Muscle layer of colon (tissue), 2 donors: ENCODE measurements at regions not wholly inside any gene's neighbourhood (a gene's known extent, or its start where the extent isn't known, plus 50 kb on each side); places are given as distances from the start of the nearest gene placed in this dataset.
"Not testable (repeated sequence)": the region's sequence is repeated elsewhere in the genome, so short reads cannot be mapped to it uniquely, and the experiment has no call there.

Source experiments
- H3K27ac ChIP-seq: one replicate; pipeline ENCODE4 v1.7.0; 2013; ENCODE audit warnings: low read depth, mild to moderate bottlenecking, low read length, moderate library complexity
- H3K27me3 ChIP-seq, 2 donors: one replicate each; pipeline ENCODE4 v1.7.0; 2013; ENCODE audit warnings: low read length in 2 of 2, mild to moderate bottlenecking in 2 of 2; ENCODE audit not compliant: insufficient read depth in 2 of 2, control insufficient read depth in 1 of 2
- H3K36me3 ChIP-seq: one replicate; pipeline ENCODE4 v1.7.0; 2013; ENCODE audit warnings: mild to moderate bottlenecking, low read length; ENCODE audit not compliant: insufficient read depth
- H3K4me1 ChIP-seq: one replicate; pipeline ENCODE4 v1.7.0; 2013; ENCODE audit warnings: mild to moderate bottlenecking, low read length; ENCODE audit not compliant: insufficient read depth
- H3K4me3 ChIP-seq, 2 donors: one replicate each; pipeline ENCODE4 v1.7.0; 2013; ENCODE audit warnings: low read length in 2 of 2, low read depth in 1 of 2, mild to moderate bottlenecking in 1 of 2, moderate library complexity in 1 of 2
- H3K9ac ChIP-seq: one replicate; pipeline ENCODE4 v1.7.0; 2013; ENCODE audit warnings: low read length
- H3K9me3 ChIP-seq: one replicate; pipeline ENCODE4 v1.7.0; 2013; ENCODE audit warnings: mild to moderate bottlenecking, low read length
- donor health status: abdominal sarcoma.
- donor health status: Adenocarcinoma of cecum.

DNA sequence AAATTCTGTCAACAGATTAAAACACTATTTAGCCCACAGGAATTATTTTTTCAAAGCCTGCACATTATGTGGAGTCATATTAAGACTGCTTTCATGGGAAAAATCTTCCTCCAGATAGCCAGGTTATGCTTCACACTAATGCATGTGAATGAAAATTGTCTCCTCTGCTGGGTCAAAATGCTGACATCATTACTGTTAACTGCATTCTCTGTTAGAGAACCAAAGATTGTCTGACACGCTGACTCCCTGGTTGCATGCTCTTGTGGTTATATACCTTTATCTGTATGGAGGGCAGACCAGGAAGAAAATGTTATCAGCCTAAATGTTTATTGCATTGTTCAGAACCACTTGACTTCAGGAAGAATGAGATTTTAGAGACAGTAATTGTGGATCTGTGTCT is 432.2 kb upstream of the MDGA2 start:
- Histone ChIP-seq H3K9me3 (no peaks in the 10 kb centered on the region), H3K27me3 (no peaks in the 10 kb centered on the region), H3K9ac (no peak overlapping the region), H3K27ac (no peak overlapping the region), H3K4me1 (no peaks in the 10 kb centered on the region), H3K4me3 (no peak overlapping the region), H3K36me3 (no peaks in the 10 kb centered on the region)

DNA sequence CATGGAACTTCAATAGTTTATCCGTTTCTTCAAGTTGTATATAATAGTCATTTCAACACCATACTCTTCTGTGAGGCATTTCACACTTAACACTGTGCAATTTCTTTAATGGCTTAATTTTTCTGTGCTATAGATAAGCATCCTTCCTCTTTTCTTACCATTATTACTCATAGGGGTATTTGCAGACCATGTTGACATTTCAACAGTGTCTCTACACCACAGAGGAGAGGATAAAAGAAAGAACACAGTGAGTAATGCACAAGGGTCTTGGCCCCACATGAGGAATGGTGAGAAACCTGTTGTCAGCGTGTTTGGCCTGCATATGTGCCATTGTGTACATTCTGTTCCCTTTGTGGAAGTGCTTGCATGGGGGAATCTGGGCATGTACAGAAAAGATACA is 421.5 kb upstream of the MDGA2 start:
- H3K27me3 ChIP-seq: no peaks in the 10 kb centered on the region
- no peak overlapping the region for H3K9ac ChIP-seq
- H3K36me3 ChIP-seq: no peaks in the 10 kb centered on the region
- H3K9me3 ChIP-seq: no peaks in the 10 kb centered on the region
- H3K4me3 ChIP-seq: no peak overlapping the region
- no peaks in the 10 kb centered on the region for H3K4me1 ChIP-seq
- no peak overlapping the region for H3K27ac ChIP-seq

DNA sequence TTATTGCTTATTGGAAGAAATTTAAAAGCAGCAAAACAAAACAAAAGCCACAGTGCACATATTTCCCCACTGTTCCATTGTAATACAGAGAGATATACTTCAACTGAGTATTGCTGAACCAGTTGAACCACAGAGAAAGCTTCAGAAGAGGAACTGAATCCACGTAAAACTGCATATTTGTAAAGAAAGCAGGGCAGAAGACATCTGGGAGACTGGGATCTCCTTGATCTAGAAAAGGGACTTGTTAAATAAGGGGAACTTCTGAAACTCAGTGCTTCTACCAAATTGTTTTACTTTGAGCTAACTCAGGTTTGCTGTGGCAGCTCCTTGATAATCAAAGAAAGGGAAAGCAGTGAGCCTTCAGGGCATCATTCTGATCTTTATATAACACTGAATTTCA is 411.1 kb upstream of the MDGA2 start:
- no peaks in the 10 kb centered on the region for H3K27me3 ChIP-seq
- no peak overlapping the region for H3K27ac ChIP-seq

DNA sequence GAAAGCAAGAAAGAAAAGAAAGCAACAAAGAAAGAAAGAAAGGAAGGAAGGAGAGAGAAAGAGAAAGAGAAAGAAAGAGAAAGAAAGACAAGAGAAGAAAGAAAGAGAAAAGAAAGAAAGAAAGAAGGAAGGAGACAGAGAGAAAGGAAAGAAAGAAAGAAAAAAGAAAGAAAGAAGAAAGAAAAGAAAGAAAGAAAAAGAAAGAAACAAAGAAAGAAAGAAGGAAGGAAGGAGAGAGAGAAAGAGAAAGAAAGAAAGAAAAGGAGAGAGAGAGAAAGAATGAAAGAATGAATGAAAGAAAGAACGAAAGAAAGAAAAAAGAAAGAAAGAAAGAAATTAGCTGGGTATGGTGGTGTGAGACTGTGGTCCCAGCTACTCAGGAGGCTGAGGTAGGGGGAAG is 400.1 kb upstream of the MDGA2 start:
- Histone ChIP-seq H3K27me3 (no peaks in the 10 kb centered on the region), H3K36me3 (no peaks in the 10 kb centered on the region), H3K9me3 (no peaks in the 10 kb centered on the region), H3K9ac (no peak overlapping the region), H3K4me1 (peaks cover 6% of the 10 kb centered on the region), H3K27ac (no peak overlapping the region), H3K4me3 (no peak overlapping the region)

More for the DNA sequence above, 411.1 kb upstream of the MDGA2 start:
- H3K4me1 ChIP-seq: no peaks in the 10 kb centered on the region
- H3K9me3 ChIP-seq: no peaks in the 10 kb centered on the region
- no peaks in the 10 kb centered on the region for H3K36me3 ChIP-seq
- H3K4me3 ChIP-seq: no peak overlapping the region
- no peak overlapping the region for H3K9ac ChIP-seq

DNA sequence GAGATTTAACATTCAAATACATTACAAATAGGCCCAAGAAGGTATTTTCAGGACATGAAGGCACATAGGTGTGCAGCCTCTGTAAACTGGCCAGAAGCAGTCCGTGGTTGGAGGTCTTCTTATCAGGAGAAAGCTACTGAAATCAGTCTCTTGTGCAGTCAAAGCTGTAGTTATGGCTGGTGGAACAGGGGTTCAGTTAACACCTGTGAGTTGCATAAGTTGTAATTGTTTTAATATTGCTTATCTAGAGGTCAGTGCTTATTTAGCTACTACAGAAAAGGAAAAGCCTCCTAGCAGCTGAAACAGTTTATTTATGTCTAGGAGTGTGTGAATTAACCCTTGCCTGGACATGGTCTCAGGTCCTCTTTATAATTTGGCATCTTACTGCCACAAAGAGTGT is 377.6 kb upstream of the MDGA2 start:
- no peaks in the 10 kb centered on the region for H3K27me3 ChIP-seq
- no peak overlapping the region for H3K4me3 ChIP-seq
- no peak overlapping the region for H3K27ac ChIP-seq
- no peaks in the 10 kb centered on the region for H3K4me1 ChIP-seq
- no peaks in the 10 kb centered on the region for H3K36me3 ChIP-seq
- no peak overlapping the region for H3K9ac ChIP-seq
- H3K9me3 ChIP-seq: no peaks in the 10 kb centered on the region

DNA sequence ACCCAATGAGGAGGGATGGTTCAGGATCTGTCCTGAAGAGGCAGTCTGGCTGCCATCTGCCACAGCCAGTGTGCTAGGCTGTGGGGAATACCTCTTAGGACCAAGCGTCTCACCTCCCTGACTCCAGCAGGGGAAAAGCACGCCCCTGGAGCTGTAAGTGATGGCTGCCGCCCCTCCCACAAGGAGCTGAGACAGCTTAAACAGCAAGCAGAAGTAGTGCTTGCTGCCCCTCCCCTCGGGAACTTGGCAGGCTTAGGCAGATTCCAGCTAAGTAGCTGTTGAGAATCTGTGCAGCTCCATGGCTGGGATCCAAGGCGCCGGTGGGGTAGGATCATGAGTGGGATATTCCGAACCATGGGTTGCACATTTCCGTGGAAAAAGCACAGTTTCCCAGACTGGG is 360.4 kb upstream of the MDGA2 start:
- H3K9ac ChIP-seq: no peak overlapping the region
- H3K4me1 ChIP-seq: no peaks in the 10 kb centered on the region
- H3K4me3 ChIP-seq: no peak overlapping the region
- no peaks in the 10 kb centered on the region for H3K27me3 ChIP-seq
- H3K36me3 ChIP-seq: no peaks in the 10 kb centered on the region
- no peak overlapping the region for H3K27ac ChIP-seq
- no peaks in the 10 kb centered on the region for H3K9me3 ChIP-seq

DNA sequence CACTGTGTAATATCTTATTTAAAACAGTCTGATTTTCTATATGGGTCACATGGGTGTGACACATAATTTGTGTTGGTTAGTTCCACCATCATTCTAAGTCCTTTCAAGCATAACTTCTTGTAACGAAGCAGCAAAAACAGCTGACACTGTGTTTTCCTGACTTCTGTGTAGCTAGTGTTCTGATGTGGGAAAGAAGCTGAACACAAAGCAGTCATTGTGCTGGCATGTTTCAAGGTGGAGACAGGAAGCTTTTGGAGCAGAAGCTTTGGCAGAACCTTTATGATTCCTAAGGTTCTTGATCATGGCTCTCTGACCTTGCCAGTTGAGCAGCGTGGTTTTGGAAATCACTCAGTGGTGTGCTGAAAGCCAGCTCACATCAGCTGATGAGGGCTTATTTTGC is 351.7 kb upstream of the MDGA2 start:
- no peaks in the 10 kb centered on the region for H3K36me3 ChIP-seq
- no peak overlapping the region for H3K4me3 ChIP-seq
- no peak overlapping the region for H3K9ac ChIP-seq
- no peaks in the 10 kb centered on the region for H3K27me3 ChIP-seq
- H3K4me1 ChIP-seq: no peaks in the 10 kb centered on the region
- H3K9me3 ChIP-seq: no peaks in the 10 kb centered on the region
- no peak overlapping the region for H3K27ac ChIP-seq

DNA sequence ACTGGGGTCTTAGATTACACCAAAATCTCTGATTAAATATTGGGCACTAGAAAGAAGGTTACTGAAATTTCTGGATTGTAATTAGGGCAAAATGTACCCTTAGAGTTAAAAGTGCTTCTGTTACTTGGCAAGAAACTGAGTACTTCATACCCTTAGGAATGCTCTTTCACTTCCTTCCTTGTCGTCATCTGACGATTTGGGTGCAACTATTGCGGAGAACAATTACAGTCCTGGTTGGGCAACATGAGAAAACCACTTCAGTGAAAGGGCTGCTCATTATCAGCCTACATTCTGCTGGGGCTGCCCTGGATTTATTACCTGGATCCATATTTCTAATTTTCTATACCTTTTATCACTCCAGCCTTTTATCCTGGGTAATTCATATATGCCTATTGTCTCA is 348.5 kb upstream of the MDGA2 start:
- H3K36me3 ChIP-seq: no peaks in the 10 kb centered on the region
- no peak overlapping the region for H3K27ac ChIP-seq
- H3K4me1 ChIP-seq: no peaks in the 10 kb centered on the region
- H3K4me3 ChIP-seq: no peak overlapping the region
- no peaks in the 10 kb centered on the region for H3K27me3 ChIP-seq
- no peak overlapping the region for H3K9ac ChIP-seq
- H3K9me3 ChIP-seq: no peaks in the 10 kb centered on the region

DNA sequence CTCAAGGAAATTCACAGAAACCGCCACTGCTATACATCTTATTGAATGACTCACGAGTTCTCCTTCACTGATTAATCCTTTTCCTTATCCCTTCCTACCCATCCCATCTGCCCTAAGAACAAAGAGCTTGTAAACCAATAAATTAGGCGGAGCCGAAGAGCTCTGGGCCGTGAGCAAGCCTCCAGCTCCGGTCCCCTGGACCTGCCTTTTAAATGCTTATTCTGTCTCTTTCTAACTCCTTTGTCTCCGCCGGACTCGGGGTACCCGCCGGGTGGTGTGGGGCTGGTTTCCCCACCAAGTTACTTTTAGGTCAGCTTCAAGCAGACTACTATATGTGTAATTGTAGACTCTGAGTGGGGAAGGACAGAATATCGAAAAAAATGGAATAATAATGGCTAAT is 336.1 kb upstream of the MDGA2 start:
- not testable (repeated sequence) for H3K9ac ChIP-seq, H3K9me3 ChIP-seq, H3K36me3 ChIP-seq, H3K27me3 ChIP-seq, H3K4me3 ChIP-seq, H3K4me1 ChIP-seq, H3K27ac ChIP-seq

DNA sequence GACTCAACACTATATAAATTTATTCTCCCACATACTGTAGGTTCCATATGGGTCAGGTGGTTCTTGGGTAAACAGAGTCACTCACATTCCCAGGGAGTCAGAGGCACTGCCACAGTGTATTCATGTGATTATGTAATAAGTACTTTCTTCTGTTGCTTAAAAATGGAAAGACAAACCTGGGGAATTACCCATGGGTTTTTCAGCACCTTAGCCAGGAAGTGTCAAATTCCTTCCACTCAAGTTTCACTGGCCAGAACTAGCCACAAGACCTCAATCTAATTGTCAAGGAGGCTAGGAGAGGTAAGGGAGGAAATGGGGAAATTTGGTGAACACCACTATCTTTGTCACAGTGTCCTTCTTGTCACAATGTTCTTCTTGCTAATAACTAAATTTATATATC is 333.2 kb upstream of the MDGA2 start:
- H3K9ac ChIP-seq: no peak overlapping the region
- no peak overlapping the region for H3K4me3 ChIP-seq
- no peaks in the 10 kb centered on the region for H3K4me1 ChIP-seq

DNA sequence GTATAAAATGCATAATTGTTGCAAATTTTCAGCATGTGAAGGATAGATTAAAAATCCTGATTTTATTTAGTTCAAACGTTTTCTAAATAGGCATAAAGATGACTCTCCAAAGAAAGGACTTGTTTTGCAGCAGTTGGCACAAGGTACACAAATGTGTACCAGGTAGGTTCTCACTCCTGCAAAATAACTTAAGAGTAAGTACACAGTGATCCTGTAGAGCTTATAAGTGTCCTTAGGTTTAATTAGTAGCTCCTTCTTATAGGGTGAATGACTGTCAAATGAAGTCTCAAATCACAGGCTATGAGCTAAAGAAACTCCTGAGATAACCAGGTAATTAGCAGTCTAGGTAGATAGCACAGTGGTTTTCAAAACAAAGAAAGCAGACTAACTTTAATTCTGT is 330.6 kb upstream of the MDGA2 start:
- Histone ChIP-seq H3K27ac (no peak overlapping the region), H3K27me3 (no peaks in the 10 kb centered on the region), H3K9ac (no peak overlapping the region)

More for the DNA sequence above, 333.2 kb upstream of the MDGA2 start:
- H3K9me3 ChIP-seq: no peaks in the 10 kb centered on the region
- no peaks in the 10 kb centered on the region for H3K36me3 ChIP-seq
- no peaks in the 10 kb centered on the region for H3K27me3 ChIP-seq
- no peak overlapping the region for H3K27ac ChIP-seq

DNA sequence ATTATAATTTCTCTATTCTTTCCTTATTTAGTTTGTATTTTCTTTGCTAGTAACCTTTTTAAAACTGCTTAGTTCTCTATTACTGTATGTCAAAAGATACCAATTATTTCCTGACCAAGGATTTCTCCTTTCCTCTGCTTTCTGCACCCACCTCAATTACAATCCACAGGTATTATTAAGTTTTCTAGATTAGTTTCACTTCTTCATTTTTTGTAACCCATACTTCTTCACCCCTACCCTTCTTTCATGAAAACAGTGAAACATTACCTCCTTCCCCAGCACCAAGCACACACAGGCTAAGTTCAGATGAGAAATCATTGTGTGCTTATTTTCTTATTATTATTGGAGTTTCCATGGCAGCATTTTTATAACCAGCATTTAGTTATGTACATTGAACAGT is 318.5 kb upstream of the MDGA2 start:
- Histone ChIP-seq H3K9ac (no peak overlapping the region), H3K4me3 (no peak overlapping the region), H3K4me1 (no peaks in the 10 kb centered on the region), H3K9me3 (no peaks in the 10 kb centered on the region), H3K27ac (no peak overlapping the region), H3K27me3 (no peaks in the 10 kb centered on the region), H3K36me3 (no peaks in the 10 kb centered on the region)

More for the DNA sequence above, 330.6 kb upstream of the MDGA2 start:
- Histone ChIP-seq H3K4me1 (no peaks in the 10 kb centered on the region), H3K9me3 (no peaks in the 10 kb centered on the region), H3K4me3 (no peak overlapping the region), H3K36me3 (no peaks in the 10 kb centered on the region)
